HG03175 (cell line): ENCODE measurements at regions not wholly inside any gene's neighbourhood (a gene's known extent, or its start where the extent isn't known, plus 50 kb on each side); places are given as distances from the start of the nearest gene placed in this dataset.
"Not testable (repeated sequence)": the region's sequence is repeated elsewhere in the genome, so short reads cannot be mapped to it uniquely, and the experiment has no call there.

Experiments
- ATAC-seq: cut with Tn5 transposase; IDR thresholded peaks from one replicate; pipeline ENCODE4 v1.9.1; 2021; ENCODE audit warnings: mild to moderate bottlenecking, moderate library complexity; ENCODE audit not compliant: unreplicated experiment

GRCh38 chr21:14617871-14618270 lies 71.8 kb upstream of the SAMSN1 start:
- ATAC-seq, result no peak

DNA sequence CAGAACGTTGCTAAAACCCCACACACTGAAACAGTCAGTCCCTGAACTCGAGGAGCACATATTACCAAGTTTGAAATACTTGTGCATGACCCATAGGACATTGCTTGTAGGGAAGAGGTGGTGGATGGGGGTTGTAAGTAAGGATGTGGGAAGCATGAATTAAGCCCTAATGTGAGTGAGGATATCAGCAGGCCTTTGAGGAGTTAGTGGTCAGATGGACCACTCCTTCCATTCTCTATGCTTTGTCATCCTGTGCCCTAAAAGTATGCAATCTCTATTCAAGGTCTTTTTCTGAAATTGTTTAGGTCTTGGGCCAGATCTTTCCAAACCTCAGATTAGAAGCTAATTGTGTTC lies 70.9 kb upstream of the SAMSN1 start:
- ATAC-seq, result no peak

- ATAC-seq, result no peak
Observed at GRCh38 chr21:14616380-14617039, 70.4 kb upstream of the SAMSN1 start.

DNA sequence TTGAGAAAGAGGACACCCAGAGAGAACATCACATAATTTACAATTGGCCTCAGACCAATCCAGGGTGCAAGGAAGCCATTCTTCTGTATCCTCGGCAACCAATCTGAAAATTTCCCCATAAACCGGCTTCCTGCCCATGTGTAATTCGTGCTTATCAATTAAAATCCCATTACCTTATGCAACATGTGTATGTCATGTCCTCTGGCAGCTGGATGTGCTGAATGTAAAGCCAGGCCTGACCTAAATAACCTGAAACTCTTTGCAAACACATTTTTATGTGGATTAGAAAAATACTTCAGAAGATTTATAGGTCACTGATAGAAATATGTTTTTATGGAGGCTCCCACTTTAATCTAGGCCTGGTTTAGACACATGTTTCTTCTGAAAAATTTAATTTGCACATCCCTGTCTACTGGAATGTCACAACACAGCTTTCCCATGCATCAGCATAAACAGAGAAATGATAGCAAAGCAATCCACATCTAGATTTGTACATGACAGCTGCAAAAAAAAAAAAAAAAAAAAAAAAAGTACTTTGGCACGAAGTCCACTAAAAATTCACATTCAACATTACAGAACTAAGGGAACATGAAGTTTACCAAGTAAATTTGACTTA lies 69.4 kb upstream of the SAMSN1 start:
- no peak for ATAC-seq

GRCh38 chr21:14614287-14614686 lies 68.2 kb upstream of the SAMSN1 start:
- no peak for ATAC-seq

DNA sequence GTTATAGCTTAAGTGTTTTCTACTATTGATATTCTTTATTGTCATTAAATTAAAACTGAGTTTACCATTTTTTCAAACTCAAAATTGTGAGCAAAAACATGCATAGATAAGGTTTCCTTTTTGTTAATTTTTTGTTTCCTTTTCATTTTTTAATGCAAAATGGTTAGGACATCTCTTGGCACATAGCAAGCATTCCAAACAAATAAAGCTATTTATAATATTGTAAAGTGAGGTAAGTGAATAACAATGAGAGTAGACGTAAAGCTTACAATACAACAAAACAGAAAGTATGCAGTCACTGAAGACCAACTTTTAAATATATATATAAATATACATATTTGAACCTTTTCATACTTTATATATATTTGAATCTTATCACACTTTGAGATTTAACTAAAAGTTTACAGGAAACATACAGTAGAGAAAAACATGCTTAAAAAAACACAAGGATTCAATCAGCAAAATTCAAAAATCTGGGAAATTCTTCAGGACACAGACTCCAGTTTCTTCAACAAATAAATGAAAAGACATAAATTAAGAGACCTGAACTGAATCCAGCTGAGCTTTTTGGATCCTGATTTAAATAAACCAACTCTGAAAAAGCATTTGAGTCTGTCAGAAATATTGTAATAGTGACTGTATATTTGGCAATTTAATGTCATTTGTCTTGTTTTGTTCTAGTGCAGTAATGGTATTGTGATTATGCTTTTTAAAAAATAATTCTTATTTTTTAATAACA lies 67.5 kb upstream of the SAMSN1 start:
- no peak for ATAC-seq

DNA sequence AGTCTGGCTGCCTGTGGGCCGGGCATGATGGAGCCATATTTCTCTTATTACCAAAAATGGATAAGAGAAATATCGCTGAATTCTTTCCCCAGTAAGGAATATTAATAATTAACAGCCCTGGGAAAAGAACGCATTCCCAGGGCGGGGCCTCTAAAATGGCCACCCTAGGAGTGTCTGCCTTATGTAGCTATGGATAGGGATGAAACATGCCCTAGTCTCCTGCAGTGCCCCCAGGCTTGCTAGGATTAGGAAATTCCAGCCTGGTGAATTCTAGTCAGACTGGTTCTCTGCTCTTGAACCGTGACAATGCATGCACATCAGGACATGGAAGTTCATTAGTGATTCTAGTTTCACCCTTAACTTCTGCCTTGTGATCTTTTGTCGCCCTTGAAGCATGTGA lies 64.0 kb upstream of the SAMSN1 start:
- not testable (repeated sequence) for ATAC-seq

DNA sequence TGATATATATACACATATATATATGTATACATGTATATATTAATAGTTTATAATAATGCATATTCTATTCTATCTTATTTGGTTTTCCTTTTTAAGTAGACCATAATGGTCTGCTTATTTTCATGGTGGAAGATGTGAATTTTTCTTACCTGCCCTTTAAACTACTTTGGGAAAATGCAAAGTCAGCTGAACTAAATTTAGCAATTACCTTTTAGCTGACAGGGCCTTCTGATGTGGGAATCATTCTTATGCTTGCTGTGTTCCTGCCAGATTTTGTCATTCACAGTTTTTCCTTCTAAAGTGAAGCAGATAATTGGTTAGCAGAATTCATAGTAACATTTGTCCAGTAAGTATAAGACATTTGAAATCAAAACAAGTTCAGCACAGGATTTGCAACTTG lies 63.2 kb upstream of the SAMSN1 start:
- no peak for ATAC-seq

DNA sequence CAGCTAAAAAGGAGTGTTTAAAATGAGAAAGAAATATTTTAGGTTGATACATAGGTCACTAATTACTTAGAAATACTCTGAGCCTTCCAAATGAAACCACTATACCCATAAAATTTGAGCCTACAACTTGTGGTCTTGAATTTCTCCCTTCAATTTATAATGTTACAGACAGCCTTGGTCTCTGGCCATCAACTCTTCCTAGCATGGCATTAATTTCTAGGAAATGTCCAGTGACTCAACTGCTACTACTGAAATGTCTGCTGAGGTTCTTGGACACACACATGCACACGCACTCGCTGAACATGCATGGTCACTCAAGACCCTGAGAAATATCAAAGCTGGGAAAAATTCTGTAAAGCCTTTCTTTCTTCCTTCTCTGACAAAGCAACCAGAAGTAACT lies 61.1 kb upstream of the SAMSN1 start:
- ATAC-seq, result no peak

GRCh38 chr21:14603202-14603601 lies 57.1 kb upstream of the SAMSN1 start:
- no peak for ATAC-seq

DNA sequence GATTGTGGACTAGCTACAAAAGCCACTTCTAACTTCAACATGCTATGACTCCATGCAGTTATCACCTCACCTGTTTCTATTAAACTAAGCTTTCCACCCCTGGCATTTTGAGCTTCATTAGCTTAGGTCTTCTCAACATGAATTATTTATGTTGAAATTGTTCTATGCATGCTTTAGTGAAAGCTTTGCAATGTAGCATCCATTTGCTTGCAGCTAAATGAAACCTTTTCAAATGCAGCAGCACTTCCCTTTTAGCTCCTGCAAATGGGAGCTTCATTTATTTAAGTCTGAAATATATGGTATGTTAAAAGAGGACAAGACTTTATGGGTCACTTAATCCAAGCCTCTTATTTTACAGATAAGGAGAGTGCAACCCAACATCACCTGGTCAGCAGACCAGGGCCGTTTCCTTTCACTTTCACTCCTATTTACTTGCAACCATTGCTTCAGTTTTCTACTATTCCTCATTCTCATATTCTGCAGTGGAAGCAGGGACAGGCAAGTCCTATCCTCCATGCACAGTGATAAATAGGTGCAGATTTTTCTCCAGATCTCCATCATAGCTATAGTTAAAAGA lies 56.4 kb upstream of the SAMSN1 start:
- ATAC-seq, result peak; percentile 75

DNA sequence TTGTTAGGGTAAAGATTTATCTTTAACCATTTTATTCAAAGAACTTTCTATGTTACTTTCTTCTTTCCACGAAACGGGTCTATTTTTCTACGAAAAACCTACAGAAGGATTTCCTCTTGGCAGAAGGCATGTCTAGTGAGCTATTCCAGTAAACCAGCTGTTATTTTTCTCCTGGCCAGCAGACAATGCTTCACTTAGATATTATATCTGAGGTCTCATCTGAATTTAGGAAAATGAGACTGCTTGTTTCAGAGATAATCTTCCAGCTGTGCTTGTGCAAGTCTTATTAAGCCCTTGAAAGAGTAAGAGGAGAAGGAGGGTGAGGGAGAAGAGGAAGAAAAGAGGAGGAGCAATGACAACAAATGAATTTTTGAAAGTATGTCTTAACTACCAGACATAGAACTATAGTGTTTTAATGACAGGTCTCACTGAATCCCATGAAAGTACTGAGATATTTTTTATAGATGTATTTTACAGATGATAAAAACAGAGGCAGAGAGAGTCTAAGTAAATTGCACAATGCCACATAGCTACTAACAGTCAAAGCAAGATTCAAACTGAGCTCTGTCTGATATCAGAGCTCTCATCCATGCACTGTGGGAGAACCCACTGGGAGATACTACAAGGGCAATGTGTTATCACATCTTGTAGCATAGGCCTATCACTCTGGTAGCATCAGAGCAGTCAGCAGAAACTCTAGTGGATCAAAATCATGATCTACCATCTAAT lies 54.6 kb upstream of the SAMSN1 start:
- ATAC-seq, result no peak

DNA sequence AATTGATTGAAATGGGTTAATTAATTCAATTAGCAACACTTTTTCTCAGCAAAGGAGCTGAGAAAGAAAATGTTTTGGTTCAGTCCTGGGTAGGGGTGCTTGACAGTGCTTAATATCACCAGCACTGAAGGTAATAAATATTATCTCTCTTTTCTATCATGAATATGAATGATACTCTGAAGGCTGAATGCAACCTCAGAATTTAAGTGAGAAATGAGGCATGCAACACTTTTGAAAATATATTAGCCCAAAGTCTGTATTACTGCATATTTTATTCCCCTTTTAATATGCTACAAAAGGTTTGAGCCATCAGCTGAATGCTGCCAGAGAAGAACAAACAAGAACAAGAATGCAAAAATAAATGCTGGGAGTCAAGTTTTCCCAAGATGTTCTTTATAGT lies 52.0 kb upstream of the SAMSN1 start:
- ATAC-seq, result no peak
